ENCODE measurements at regions not wholly inside any gene's neighbourhood (a gene's known extent, or its start where the extent isn't known, plus 50 kb on each side); places are given as distances from the start of the nearest gene placed in this dataset.

GRCh38 chr6:14655201-14656061, 537.9 kb downstream of the CD83 start:
- no peak for TF ChIP-seq GABPA (IDR thresholded peaks at IDR 0.05; ENCODE audit: low read depth, low read length)
- TF ChIP-seq GABPA (CRISPR knock-in tag; IDR thresholded peaks at IDR 0.05; ENCODE audit: low read depth), result no peak
- no peak for TF ChIP-seq ZBTB26 (CRISPR knock-in tag; IDR thresholded peaks at IDR 0.05; ENCODE audit: borderline replicate concordance)
- TF ChIP-seq ARID4A (CRISPR knock-in tag; IDR thresholded peaks at IDR 0.05; ENCODE audit: borderline replicate concordance), result no peak
- no peak for TF ChIP-seq SP1 (IDR thresholded peaks at IDR 0.05)
- no peak for TF ChIP-seq SP1 (CRISPR knock-in tag; IDR thresholded peaks at IDR 0.05)
- TF ChIP-seq TSC22D2 (CRISPR knock-in tag; IDR thresholded peaks at IDR 0.05; ENCODE audit: borderline replicate concordance), result no peak
- TF ChIP-seq CTCF (CRISPR knock-in tag; IDR thresholded peaks at IDR 0.05), result no peak
- no peak for TF ChIP-seq HOXA3 (CRISPR knock-in tag; IDR thresholded peaks at IDR 0.05)
- TF ChIP-seq HMG20B (CRISPR knock-in tag; conservative IDR thresholded peaks at IDR 0.05), result no peak
- no peak for TF ChIP-seq ZNF205 (CRISPR knock-in tag; IDR thresholded peaks at IDR 0.05)
- TF ChIP-seq KLF16 (CRISPR knock-in tag; IDR thresholded peaks at IDR 0.05), result no peak
- no peak for TF ChIP-seq ZNF644 (CRISPR knock-in tag; IDR thresholded peaks at IDR 0.05; ENCODE audit: low read depth)
- TF ChIP-seq SOX6 (IDR thresholded peaks at IDR 0.05), result no peak
- no peak for TF ChIP-seq SOX6 (CRISPR knock-in tag; IDR thresholded peaks at IDR 0.05)
- no peak for TF ChIP-seq JARID2 (CRISPR knock-in tag; IDR thresholded peaks at IDR 0.05; ENCODE audit: insufficient replicate concordance)
- TF ChIP-seq YY1 (IDR thresholded peaks at IDR 0.05; ENCODE audit: insufficient read depth, insufficient replicate concordance, low read depth, low read length), result no peak

Data from HepG2 (cell line).